Parathyroid adenoma (tissue), 2 donors: ENCODE measurements at regions not wholly inside any gene's neighbourhood (a gene's known extent, or its start where the extent isn't known, plus 50 kb on each side); places are given as distances from the start of the nearest gene placed in this dataset.
"Not testable (repeated sequence)": the region's sequence is repeated elsewhere in the genome, so short reads cannot be mapped to it uniquely, and the experiment has no call there.

Source experiments
- H2AFZ ChIP-seq: fragments of 300-600 bp; sonication (generic); one replicate; pipeline ENCODE4 v1.7.0; 2017; ENCODE audit warnings: antibody characterized with exemption, mild to moderate bottlenecking
- H3K27ac ChIP-seq: fragments of 300-600 bp; sonication (generic); one replicate; pipeline ENCODE4 v1.7.0; 2017
- H3K27me3 ChIP-seq: fragments of 300-600 bp; sonication (generic); one replicate; pipeline ENCODE4 v1.7.0; 2017; ENCODE audit warnings: low read length; ENCODE audit not compliant: control insufficient read depth, insufficient read depth
- H3K36me3 ChIP-seq: fragments of 300-600 bp; sonication (generic); one replicate; pipeline ENCODE4 v1.7.0; 2017; ENCODE audit warnings: low read length; ENCODE audit not compliant: control insufficient read depth, insufficient read depth
- H3K4me1 ChIP-seq: fragments of 300-600 bp; sonication (generic); one replicate; pipeline ENCODE4 v1.7.0; 2017; ENCODE audit warnings: control low read depth
- H3K4me2 ChIP-seq: fragments of 300-600 bp; sonication (generic); one replicate; pipeline ENCODE4 v1.7.0; 2017; ENCODE audit warnings: low read length
- H3K4me3 ChIP-seq: fragments of 300-600 bp; sonication (generic); one replicate; pipeline ENCODE4 v1.7.0; 2017; ENCODE audit warnings: low read depth, low read length
- H3K79me2 ChIP-seq: fragments of 300-600 bp; sonication (generic); one replicate; pipeline ENCODE4 v1.7.0; 2017; ENCODE audit warnings: control low read depth
- H3K9ac ChIP-seq: fragments of 300-600 bp; sonication (generic); one replicate; pipeline ENCODE4 v1.7.0; 2017; ENCODE audit warnings: mild to moderate bottlenecking
- H3K9me3 ChIP-seq: fragments of 300-600 bp; sonication (generic); one replicate; pipeline ENCODE4 v1.7.0; 2017; ENCODE audit warnings: low read length; ENCODE audit not compliant: control insufficient read depth
- CTCF ChIP-seq: fragments of 300-600 bp; sonication (generic); IDR thresholded peaks from one replicate; pipeline ENCODE4 v1.7.0; 2017; ENCODE audit warnings: antibody characterized with exemption, mild to moderate bottlenecking
- donor health status: primary hyperparathyroidism.

- H3K27ac ChIP-seq, result no peak overlapping the region
- H2AFZ ChIP-seq, result no peak overlapping the region
- H3K9me3 ChIP-seq, result no peaks in the 10 kb centered on the region
- no peak overlapping the region for H3K9ac ChIP-seq
- no peaks in the 10 kb centered on the region for H3K27me3 ChIP-seq
- TF ChIP-seq CTCF, result no peak
- no peaks in the 10 kb centered on the region for H3K79me2 ChIP-seq
- no peak overlapping the region for H3K4me2 ChIP-seq
- H3K36me3 ChIP-seq, result no peaks in the 10 kb centered on the region
- no peaks in the 10 kb centered on the region for H3K4me1 ChIP-seq
- no peak overlapping the region for H3K4me3 ChIP-seq
Observed at GRCh38 chr12:83451189-83451588, 764.5 kb downstream of the TMTC2 start.

DNA sequence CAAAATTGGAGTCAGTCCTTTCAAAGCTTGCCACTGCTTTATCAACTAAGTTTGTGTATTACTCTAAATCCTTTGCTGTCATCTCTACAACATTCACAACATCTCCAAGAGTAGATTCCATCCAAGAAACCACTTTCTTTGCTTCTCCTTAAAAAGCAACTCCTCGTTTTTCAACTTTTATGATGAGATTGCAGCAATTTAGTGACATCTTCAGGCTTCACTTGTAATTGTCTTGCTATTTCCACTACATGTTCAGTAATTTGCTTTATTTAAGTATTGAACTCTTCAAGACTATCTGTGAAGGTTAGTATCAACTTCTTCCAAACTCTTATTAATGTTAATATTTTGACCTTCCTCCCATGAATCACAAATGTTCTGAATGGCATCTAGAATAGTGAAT lies 747.9 kb downstream of the TMTC2 start:
- no peaks in the 10 kb centered on the region for H3K27me3 ChIP-seq
- no peak overlapping the region for H3K9ac ChIP-seq
- H2AFZ ChIP-seq, result no peak overlapping the region
- no peaks in the 10 kb centered on the region for H3K36me3 ChIP-seq
- no peak overlapping the region for H3K27ac ChIP-seq
- no peaks in the 10 kb centered on the region for H3K9me3 ChIP-seq
- no peak overlapping the region for H3K4me2 ChIP-seq
- H3K4me3 ChIP-seq, result no peak overlapping the region
- no peaks in the 10 kb centered on the region for H3K79me2 ChIP-seq
- H3K4me1 ChIP-seq, result no peaks in the 10 kb centered on the region
- no peak for TF ChIP-seq CTCF

GRCh38 chr12:83432176-83432719 lies 745.5 kb downstream of the TMTC2 start:
- H3K9ac ChIP-seq, result no peak overlapping the region
- no peaks in the 10 kb centered on the region for H3K79me2 ChIP-seq

DNA sequence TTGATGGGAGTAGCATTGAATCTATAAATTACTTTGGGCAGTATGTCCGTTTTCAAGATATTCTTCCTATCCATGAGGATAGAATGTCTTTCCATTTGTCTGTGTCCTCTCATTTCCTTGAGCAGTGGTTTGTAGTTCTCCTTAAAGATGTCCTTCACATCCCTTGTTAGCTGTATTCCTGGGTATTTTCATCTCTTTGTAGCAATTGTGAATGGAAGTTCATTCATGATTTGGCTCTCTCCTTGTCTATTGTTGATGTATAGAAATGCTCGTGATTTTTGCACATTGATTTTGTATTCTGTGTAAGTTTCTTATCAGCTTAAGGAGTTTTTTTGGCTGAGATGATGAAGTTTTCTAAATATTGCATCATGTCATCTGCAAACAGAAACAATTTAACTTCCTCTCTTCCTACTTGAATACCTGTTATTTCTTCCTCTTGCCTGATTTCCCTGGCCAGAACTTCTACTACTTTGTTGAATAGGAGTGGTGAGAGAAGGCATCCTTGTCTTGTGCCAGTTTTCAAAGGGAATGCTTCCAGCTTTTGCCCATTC lies 741.0 kb downstream of the TMTC2 start:
- H3K4me2 ChIP-seq, H3K36me3 ChIP-seq, H3K9ac ChIP-seq, H3K4me1 ChIP-seq, H2AFZ ChIP-seq, H3K4me3 ChIP-seq, H3K9me3 ChIP-seq, H3K27ac ChIP-seq, H3K79me2 ChIP-seq, H3K27me3 ChIP-seq: not testable (repeated sequence)

More at GRCh38 chr12:83432176-83432719, 745.5 kb downstream of the TMTC2 start:
- no peaks in the 10 kb centered on the region for H3K36me3 ChIP-seq
- no peaks in the 10 kb centered on the region for H3K9me3 ChIP-seq
- H3K4me1 ChIP-seq, result no peaks in the 10 kb centered on the region
- H3K4me3 ChIP-seq, result no peak overlapping the region
- no peak overlapping the region for H3K27ac ChIP-seq
- no peaks in the 10 kb centered on the region for H3K27me3 ChIP-seq
- TF ChIP-seq CTCF, result no peak
- no peak overlapping the region for H2AFZ ChIP-seq
- no peak overlapping the region for H3K4me2 ChIP-seq

DNA sequence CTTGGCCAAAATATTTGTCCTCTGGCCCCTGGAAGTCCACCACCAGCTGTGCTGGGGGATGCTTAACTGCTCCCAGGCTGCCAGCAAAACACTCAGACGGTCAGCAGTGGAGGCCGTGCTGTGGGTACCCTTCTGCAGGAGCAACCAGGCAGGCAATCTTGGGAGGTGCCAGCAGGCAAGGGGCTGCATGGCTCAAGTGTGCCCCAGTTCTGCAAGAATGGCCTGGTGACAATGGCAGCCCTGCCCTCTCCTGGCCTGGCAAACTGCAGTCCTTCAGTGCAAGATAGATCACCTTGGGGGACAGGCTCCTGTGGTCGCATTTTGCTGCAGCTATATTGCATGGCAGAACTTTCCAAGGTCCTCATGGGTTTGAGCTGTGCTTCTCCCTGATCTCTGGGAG lies 728.3 kb downstream of the TMTC2 start:
- H3K27ac ChIP-seq, result no peak overlapping the region
- no peak overlapping the region for H3K4me2 ChIP-seq
- H3K9ac ChIP-seq, result no peak overlapping the region
- H3K4me1 ChIP-seq, result no peaks in the 10 kb centered on the region
- no peaks in the 10 kb centered on the region for H3K27me3 ChIP-seq
- H3K36me3 ChIP-seq, result no peaks in the 10 kb centered on the region
- H3K9me3 ChIP-seq, result no peaks in the 10 kb centered on the region
- H3K79me2 ChIP-seq, result no peaks in the 10 kb centered on the region
- H2AFZ ChIP-seq, result no peak overlapping the region
- no peak overlapping the region for H3K4me3 ChIP-seq
- TF ChIP-seq CTCF, result no peak
